GM23338 (cell line): ENCODE measurements at regions not wholly inside any gene's neighbourhood (a gene's known extent, or its start where the extent isn't known, plus 50 kb on each side); places are given as distances from the start of the nearest gene placed in this dataset.

Source experiments
- ATAC-seq: fragments of 200-7000 bp; cut with Tn5 transposase; 3 replicates; pipeline ENCODE4 v1.9.1; 2020
- DNase-seq: peaks from one replicate; pipeline ENCODE4 v3.0.0-alpha.2; 2015; ENCODE audit warnings: low spot score
- H2AFZ ChIP-seq: fragments of 200-600 bp; sonication (generic); 2 replicates; pipeline ENCODE4 v1.8.0; 2016; ENCODE audit warnings: antibody characterized with exemption, mild to moderate bottlenecking, moderate library complexity
- H3F3A ChIP-seq: fragments of 200-600 bp; sonication (generic); replicated peaks from 2 replicates; pipeline ENCODE4 v1.8.0; 2017; ENCODE audit warnings: antibody characterized with exemption, mixed run types, low read depth
- H3K27ac ChIP-seq: fragments of 200-600 bp; sonication (generic); 2 replicates; pipeline ENCODE4 v1.6.1; 2016; ENCODE audit warnings: low read depth
- H3K27me3 ChIP-seq: fragments of 200-600 bp; sonication (generic); 2 replicates; pipeline ENCODE4 v1.8.0; 2016; ENCODE audit warnings: mild to moderate bottlenecking, mixed run types, moderate library complexity; ENCODE audit not compliant: insufficient read depth
- H3K36me3 ChIP-seq: fragments of 200-600 bp; sonication (generic); 2 replicates; pipeline ENCODE4 v1.8.0; 2016; ENCODE audit warnings: mild to moderate bottlenecking; ENCODE audit not compliant: insufficient read depth
- H3K4me1 ChIP-seq: fragments of 200-600 bp; sonication (generic); 2 replicates; pipeline ENCODE4 v1.8.0; 2016; ENCODE audit warnings: mild to moderate bottlenecking, moderate library complexity; ENCODE audit not compliant: insufficient read depth
- H3K4me2 ChIP-seq: fragments of 200-600 bp; sonication (generic); 2 replicates; pipeline ENCODE4 v1.7.1; 2017; ENCODE audit warnings: mixed run types
- H3K4me3 ChIP-seq: fragments of 200-600 bp; sonication (generic); 2 replicates; pipeline ENCODE4 v1.6.1; 2016; ENCODE audit warnings: mixed run types
- H3K79me2 ChIP-seq: fragments of 200-600 bp; sonication (generic); replicated peaks from 2 replicates; pipeline ENCODE4 v1.8.0; 2017; ENCODE audit warnings: mild to moderate bottlenecking; ENCODE audit not compliant: insufficient read depth
- H3K9me2 ChIP-seq: fragments of 200-600 bp; sonication (generic); 2 replicates; pipeline ENCODE4 v1.8.0; 2017; ENCODE audit not compliant: insufficient read depth
- H4K20me1 ChIP-seq: fragments of 200-600 bp; sonication (generic); replicated peaks from 2 replicates; pipeline ENCODE4 v1.8.0; 2017; ENCODE audit warnings: mild to moderate bottlenecking; ENCODE audit not compliant: insufficient read depth
- H3K27ac Mint-ChIP-seq: 2 replicates; pipeline ENCODE4 v1.8.0; 2020; ENCODE audit warnings: inconsistent platforms, mild to moderate bottlenecking, moderate library complexity, mixed read lengths
- H3K27me3 Mint-ChIP-seq: 3 replicates; pipeline ENCODE4 v1.8.0; 2022; ENCODE audit warnings: low read depth, mild to moderate bottlenecking, moderate library complexity, mixed read lengths, inconsistent platforms; ENCODE audit not compliant: insufficient read depth, poor library complexity
- H3K36me3 Mint-ChIP-seq: 3 replicates; pipeline ENCODE4 v1.8.0; 2021; ENCODE audit warnings: low read depth, mild to moderate bottlenecking, inconsistent platforms, moderate library complexity, mixed read lengths
- H3K4me1 Mint-ChIP-seq: 3 replicates; pipeline ENCODE4 v1.8.0; 2020; ENCODE audit warnings: mild to moderate bottlenecking, inconsistent platforms, mixed read lengths
- H3K4me3 Mint-ChIP-seq: 3 replicates; pipeline ENCODE4 v1.8.0; 2021; ENCODE audit warnings: moderate library complexity, mild to moderate bottlenecking, inconsistent platforms, mixed read lengths
- H3K9me3 Mint-ChIP-seq: 3 replicates; pipeline ENCODE4 v1.8.0; 2020; ENCODE audit warnings: moderate library complexity, mild to moderate bottlenecking, inconsistent platforms, mixed read lengths
- CREB1 ChIP-seq: fragments of 250-450 bp; sonication (Bioruptor Pico); IDR thresholded peaks from 2 replicates; pipeline ENCODE4 v1.5.0; 2020; ENCODE audit warnings: low read depth, mild to moderate bottlenecking, moderate library complexity
- EZH2 ChIP-seq: fragments of 200-600 bp; sonication (generic); IDR thresholded peaks from one replicate; pipeline ENCODE4 v1.8.0; 2017; ENCODE audit warnings: antibody characterized with exemption, mild to moderate bottlenecking, low read depth; ENCODE audit not compliant: unreplicated experiment
- EZH2phosphoT487 ChIP-seq: fragments of 200-600 bp; sonication (generic); IDR thresholded peaks from one replicate; pipeline ENCODE4 v1.8.1; 2018; ENCODE audit warnings: antibody characterized with exemption; ENCODE audit not compliant: unreplicated experiment
- JUNB ChIP-seq: IDR thresholded peaks from one replicate; pipeline ENCODE4 v1.6.1; 2016; ENCODE audit warnings: antibody characterized with exemption; ENCODE audit not compliant: unreplicated experiment
- NANOG ChIP-seq: IDR thresholded peaks from 2 replicates; pipeline ENCODE4 v1.6.1; 2016; ENCODE audit warnings: antibody characterized with exemption, borderline replicate concordance
- POLR2AphosphoS5 ChIP-seq: IDR thresholded peaks from 2 replicates; pipeline ENCODE4 v1.6.1; 2016; ENCODE audit warnings: antibody characterized with exemption, low read depth
- STAT1 ChIP-seq: IDR thresholded peaks from one replicate; pipeline ENCODE4 v1.6.1; 2016; ENCODE audit warnings: antibody characterized with exemption; ENCODE audit not compliant: unreplicated experiment
- ZNF114 ChIP-seq: fragments of 250-450 bp; sonication (Bioruptor Pico); IDR thresholded peaks from 2 replicates; pipeline ENCODE4 v1.5.0; 2020; ENCODE audit warnings: mild to moderate bottlenecking, moderate library complexity
- ZNF331 ChIP-seq: fragments of 250-450 bp; sonication (Bioruptor Pico); IDR thresholded peaks from 2 replicates; pipeline ENCODE4 v1.5.0; 2020; ENCODE audit warnings: low read depth, mild to moderate bottlenecking, moderate library complexity
- TF ChIP-seq, protein P1 (sequence below): fragments of 250-450 bp; sonication (Bioruptor Pico); IDR thresholded peaks from 2 replicates; pipeline ENCODE4 v1.5.0; 2020; ENCODE audit warnings: mild to moderate bottlenecking, moderate library complexity
- TF ChIP-seq, protein P2 (sequence below), 2 experiments: fragments of 200-600 bp in 1 of 2; sonication (generic) in 1 of 2; conservative IDR thresholded peaks; 2 replicates each; pipeline versions ENCODE4 v1.5.1 to v1.6.1; 2016 to 2017; ENCODE audit warnings: antibody characterized with exemption in 2 of 2, low read depth in 2 of 2, mild to moderate bottlenecking in 2 of 2, moderate library complexity in 1 of 2
- TF ChIP-seq, protein P3 (sequence below): IDR thresholded peaks from 2 replicates; pipeline ENCODE4 v1.6.1; 2016; ENCODE audit warnings: antibody characterized with exemption
- TF ChIP-seq, protein P4 (sequence below): IDR thresholded peaks from one replicate; pipeline ENCODE4 v1.6.1; 2018; ENCODE audit warnings: antibody characterized with exemption; ENCODE audit not compliant: unreplicated experiment

DNA sequence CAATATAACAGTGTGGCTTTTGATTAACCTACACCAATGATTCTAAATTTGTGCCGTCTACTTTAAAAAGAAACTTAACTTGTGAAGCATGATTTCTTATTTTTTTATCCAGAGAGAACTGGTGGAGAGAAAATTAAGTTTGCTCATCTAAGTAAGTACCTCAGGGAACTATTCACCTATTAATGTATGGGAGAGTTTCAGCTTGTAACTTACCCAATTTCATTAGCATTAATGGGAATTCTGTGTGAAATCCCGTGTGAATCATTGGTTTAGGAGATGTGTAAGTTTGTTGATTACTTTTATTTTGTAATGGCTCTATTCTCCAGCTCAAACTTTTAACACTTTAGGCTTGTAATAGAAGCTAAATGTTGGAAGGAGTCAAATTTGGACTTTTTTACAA is 1061.5 kb downstream of the TDRD15 start:
- H3K27ac Mint-ChIP-seq, result no peak overlapping the region
- TF ChIP-seq, protein P1, sequence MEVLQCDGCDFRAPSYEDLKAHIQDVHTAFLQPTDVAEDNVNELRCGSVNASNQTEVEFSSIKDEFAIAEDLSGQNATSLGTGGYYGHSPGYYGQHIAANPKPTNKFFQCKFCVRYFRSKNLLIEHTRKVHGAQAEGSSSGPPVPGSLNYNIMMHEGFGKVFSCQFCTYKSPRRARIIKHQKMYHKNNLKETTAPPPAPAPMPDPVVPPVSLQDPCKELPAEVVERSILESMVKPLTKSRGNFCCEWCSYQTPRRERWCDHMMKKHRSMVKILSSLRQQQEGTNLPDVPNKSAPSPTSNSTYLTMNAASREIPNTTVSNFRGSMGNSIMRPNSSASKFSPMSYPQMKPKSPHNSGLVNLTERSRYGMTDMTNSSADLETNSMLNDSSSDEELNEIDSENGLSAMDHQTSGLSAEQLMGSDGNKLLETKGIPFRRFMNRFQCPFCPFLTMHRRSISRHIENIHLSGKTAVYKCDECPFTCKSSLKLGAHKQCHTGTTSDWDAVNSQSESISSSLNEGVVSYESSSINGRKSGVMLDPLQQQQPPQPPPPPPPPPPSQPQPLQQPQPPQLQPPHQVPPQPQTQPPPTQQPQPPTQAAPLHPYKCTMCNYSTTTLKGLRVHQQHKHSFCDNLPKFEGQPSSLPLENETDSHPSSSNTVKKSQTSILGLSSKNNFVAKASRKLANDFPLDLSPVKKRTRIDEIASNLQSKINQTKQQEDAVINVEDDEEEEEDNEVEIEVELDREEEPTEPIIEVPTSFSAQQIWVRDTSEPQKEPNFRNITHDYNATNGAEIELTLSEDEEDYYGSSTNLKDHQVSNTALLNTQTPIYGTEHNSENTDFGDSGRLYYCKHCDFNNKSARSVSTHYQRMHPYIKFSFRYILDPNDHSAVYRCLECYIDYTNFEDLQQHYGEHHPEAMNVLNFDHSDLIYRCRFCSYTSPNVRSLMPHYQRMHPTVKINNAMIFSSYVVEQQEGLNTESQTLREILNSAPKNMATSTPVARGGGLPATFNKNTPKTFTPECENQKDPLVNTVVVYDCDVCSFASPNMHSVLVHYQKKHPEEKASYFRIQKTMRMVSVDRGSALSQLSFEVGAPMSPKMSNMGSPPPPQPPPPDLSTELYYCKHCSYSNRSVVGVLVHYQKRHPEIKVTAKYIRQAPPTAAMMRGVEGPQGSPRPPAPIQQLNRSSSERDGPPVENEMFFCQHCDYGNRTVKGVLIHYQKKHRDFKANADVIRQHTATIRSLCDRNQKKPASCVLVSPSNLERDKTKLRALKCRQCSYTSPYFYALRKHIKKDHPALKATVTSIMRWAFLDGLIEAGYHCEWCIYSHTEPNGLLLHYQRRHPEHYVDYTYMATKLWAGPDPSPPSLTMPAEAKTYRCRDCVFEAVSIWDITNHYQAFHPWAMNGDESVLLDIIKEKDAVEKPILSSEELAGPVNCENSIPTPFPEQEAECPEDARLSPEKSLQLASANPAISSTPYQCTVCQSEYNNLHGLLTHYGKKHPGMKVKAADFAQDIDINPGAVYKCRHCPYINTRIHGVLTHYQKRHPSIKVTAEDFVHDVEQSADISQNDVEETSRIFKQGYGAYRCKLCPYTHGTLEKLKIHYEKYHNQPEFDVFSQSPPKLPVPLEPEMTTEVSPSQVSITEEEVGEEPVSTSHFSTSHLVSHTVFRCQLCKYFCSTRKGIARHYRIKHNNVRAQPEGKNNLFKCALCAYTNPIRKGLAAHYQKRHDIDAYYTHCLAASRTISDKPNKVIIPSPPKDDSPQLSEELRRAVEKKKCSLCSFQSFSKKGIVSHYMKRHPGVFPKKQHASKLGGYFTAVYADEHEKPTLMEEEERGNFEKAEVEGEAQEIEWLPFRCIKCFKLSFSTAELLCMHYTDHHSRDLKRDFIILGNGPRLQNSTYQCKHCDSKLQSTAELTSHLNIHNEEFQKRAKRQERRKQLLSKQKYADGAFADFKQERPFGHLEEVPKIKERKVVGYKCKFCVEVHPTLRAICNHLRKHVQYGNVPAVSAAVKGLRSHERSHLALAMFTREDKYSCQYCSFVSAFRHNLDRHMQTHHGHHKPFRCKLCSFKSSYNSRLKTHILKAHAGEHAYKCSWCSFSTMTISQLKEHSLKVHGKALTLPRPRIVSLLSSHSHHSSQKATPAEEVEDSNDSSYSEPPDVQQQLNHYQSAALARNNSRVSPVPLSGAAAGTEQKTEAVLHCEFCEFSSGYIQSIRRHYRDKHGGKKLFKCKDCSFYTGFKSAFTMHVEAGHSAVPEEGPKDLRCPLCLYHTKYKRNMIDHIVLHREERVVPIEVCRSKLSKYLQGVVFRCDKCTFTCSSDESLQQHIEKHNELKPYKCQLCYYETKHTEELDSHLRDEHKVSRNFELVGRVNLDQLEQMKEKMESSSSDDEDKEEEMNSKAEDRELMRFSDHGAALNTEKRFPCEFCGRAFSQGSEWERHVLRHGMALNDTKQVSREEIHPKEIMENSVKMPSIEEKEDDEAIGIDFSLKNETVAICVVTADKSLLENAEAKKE (CRISPR knock-in tag), result no peak
- no peak for TF ChIP-seq STAT1
- no peak for TF ChIP-seq POLR2AphosphoS5
- no peak for TF ChIP-seq EZH2phosphoT487
- TF ChIP-seq CREB1 (CRISPR knock-in tag), result no peak
- TF ChIP-seq NANOG, result no peak
- TF ChIP-seq, protein P2, sequence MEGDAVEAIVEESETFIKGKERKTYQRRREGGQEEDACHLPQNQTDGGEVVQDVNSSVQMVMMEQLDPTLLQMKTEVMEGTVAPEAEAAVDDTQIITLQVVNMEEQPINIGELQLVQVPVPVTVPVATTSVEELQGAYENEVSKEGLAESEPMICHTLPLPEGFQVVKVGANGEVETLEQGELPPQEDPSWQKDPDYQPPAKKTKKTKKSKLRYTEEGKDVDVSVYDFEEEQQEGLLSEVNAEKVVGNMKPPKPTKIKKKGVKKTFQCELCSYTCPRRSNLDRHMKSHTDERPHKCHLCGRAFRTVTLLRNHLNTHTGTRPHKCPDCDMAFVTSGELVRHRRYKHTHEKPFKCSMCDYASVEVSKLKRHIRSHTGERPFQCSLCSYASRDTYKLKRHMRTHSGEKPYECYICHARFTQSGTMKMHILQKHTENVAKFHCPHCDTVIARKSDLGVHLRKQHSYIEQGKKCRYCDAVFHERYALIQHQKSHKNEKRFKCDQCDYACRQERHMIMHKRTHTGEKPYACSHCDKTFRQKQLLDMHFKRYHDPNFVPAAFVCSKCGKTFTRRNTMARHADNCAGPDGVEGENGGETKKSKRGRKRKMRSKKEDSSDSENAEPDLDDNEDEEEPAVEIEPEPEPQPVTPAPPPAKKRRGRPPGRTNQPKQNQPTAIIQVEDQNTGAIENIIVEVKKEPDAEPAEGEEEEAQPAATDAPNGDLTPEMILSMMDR (conservative IDR thresholded peaks at IDR 0.05; ENCODE audit: low read depth in 2 of 2), result no peak
- no peak for TF ChIP-seq EZH2
- TF ChIP-seq, protein P3, sequence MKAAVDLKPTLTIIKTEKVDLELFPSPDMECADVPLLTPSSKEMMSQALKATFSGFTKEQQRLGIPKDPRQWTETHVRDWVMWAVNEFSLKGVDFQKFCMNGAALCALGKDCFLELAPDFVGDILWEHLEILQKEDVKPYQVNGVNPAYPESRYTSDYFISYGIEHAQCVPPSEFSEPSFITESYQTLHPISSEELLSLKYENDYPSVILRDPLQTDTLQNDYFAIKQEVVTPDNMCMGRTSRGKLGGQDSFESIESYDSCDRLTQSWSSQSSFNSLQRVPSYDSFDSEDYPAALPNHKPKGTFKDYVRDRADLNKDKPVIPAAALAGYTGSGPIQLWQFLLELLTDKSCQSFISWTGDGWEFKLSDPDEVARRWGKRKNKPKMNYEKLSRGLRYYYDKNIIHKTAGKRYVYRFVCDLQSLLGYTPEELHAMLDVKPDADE, result no peak
- TF ChIP-seq JUNB, result no peak
- TF ChIP-seq, protein P4, sequence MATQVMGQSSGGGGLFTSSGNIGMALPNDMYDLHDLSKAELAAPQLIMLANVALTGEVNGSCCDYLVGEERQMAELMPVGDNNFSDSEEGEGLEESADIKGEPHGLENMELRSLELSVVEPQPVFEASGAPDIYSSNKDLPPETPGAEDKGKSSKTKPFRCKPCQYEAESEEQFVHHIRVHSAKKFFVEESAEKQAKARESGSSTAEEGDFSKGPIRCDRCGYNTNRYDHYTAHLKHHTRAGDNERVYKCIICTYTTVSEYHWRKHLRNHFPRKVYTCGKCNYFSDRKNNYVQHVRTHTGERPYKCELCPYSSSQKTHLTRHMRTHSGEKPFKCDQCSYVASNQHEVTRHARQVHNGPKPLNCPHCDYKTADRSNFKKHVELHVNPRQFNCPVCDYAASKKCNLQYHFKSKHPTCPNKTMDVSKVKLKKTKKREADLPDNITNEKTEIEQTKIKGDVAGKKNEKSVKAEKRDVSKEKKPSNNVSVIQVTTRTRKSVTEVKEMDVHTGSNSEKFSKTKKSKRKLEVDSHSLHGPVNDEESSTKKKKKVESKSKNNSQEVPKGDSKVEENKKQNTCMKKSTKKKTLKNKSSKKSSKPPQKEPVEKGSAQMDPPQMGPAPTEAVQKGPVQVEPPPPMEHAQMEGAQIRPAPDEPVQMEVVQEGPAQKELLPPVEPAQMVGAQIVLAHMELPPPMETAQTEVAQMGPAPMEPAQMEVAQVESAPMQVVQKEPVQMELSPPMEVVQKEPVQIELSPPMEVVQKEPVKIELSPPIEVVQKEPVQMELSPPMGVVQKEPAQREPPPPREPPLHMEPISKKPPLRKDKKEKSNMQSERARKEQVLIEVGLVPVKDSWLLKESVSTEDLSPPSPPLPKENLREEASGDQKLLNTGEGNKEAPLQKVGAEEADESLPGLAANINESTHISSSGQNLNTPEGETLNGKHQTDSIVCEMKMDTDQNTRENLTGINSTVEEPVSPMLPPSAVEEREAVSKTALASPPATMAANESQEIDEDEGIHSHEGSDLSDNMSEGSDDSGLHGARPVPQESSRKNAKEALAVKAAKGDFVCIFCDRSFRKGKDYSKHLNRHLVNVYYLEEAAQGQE, result no peak
- no peak for TF ChIP-seq ZNF114 (CRISPR knock-in tag)
- TF ChIP-seq ZNF331, result no peak
- DNase-seq, result no peak
- Histone ChIP-seq H2AFZ (no peak overlapping the region), H3K4me1 (no peaks in the 10 kb centered on the region), H3K9me2 (no peaks in the 10 kb centered on the region), H3K27me3 (no peaks in the 10 kb centered on the region), H3K4me2 (no peak overlapping the region), H3K4me3 (no peak overlapping the region), H3K36me3 (no peaks in the 10 kb centered on the region), H3K27ac (no peak overlapping the region), H4K20me1 (no peaks in the 10 kb centered on the region), H3F3A (no peaks in the 10 kb centered on the region), H3K79me2 (no peaks in the 10 kb centered on the region)
- H3K27me3 Mint-ChIP-seq, result no peaks in the 10 kb centered on the region
- no peak overlapping the region for H3K4me3 Mint-ChIP-seq
- H3K4me1 Mint-ChIP-seq, result peaks cover 3% of the 10 kb centered on the region; the same call in 2 of the 3 replicates
- peaks cover 8% of the 10 kb centered on the region; the same call in 2 of the 3 replicates for H3K9me3 Mint-ChIP-seq
- ATAC-seq, result no peak
- peaks cover 12% of the 10 kb centered on the region; the same call in 2 of the 3 replicates for H3K36me3 Mint-ChIP-seq
